22Rv1 (cell line): ENCODE measurements at regions not wholly inside any gene's neighbourhood (a gene's known extent, or its start where the extent isn't known, plus 50 kb on each side); places are given as distances from the start of the nearest gene placed in this dataset.

ENCODE experiments used
- CTCF ChIP-seq: fragments of 450-650 bp; IDR thresholded peaks from 2 replicates; pipeline ENCODE4 v1.5.1; 2017; ENCODE audit warnings: mild to moderate bottlenecking
- ZFX ChIP-seq: fragments of 450-650 bp; IDR thresholded peaks from 2 replicates; pipeline ENCODE4 v1.6.1; 2017; ENCODE audit warnings: antibody characterized with exemption, borderline replicate concordance

GRCh38 chr3:61345020-61345419 lies 93.8 kb upstream of the FHIT start:
- TF ChIP-seq CTCF (no peak), ZFX (no peak)
